K562 (cell line): ENCODE measurements at regions not wholly inside any gene's neighbourhood (a gene's known extent, or its start where the extent isn't known, plus 50 kb on each side); places are given as distances from the start of the nearest gene placed in this dataset.

Experiments
- ATAC-seq: fragments of 200-7000 bp; cut with Tn5 transposase; 3 replicates; pipeline ENCODE4 v1.9.1; 2020; ENCODE audit warnings: moderate library complexity
- BruUV-seq: library from RNA; stranded (reverse); fragments of 400-500 nt; replicated peaks from 2 replicates; lab custom pipeline; 2021; lab: Mats Ljungman, UMichigan
- CTCF ChIA-PET: fragments of 300-600 bp; formaldehyde crosslinking; extraction: SDS; loops from one replicate; lab custom pipeline; 2021; ENCODE audit warnings: low intra/inter-chr PET ratio; lab: Yijun Ruan, JAX
- POLR2A ChIA-PET: fragments of 300-600, 350-650 bp; sonication (Branson Sonifier 250); formaldehyde crosslinking; extraction: SDS; loops from one replicate; lab custom pipeline; 2021; ENCODE audit warnings: antibody characterized with exemption, inconsistent platforms; lab: Yijun Ruan, JAX
- DNase-seq, 4 experiments: peaks; one replicate each; pipeline versions ENCODE4 v3.0.0 to v3.0.0-alpha.2; 2011 to 2018; ENCODE audit warnings: low spot score in 3 of 4, mixed read lengths in 3 of 4; ENCODE audit errors: extremely low read depth in 1 of 4
- FAIRE-seq: peaks from 2 replicates; lab custom pipeline; 2011; peaks lifted over from hg19 to GRCh38; lab: Jason Lieb, UNC
- H2AFZ ChIP-seq: 2 replicates; pipeline ENCODE4 v1.6.0; 2011; ENCODE audit warnings: low read depth, low read length, control low read depth, inconsistent platforms
- H3K27ac ChIP-seq: fragments of 200-600 bp; 3 replicates; pipeline ENCODE4 v1.8.0; 2011; ENCODE audit warnings: low read depth, mild to moderate bottlenecking, control low read depth, inconsistent platforms, low read length, moderate library complexity, mixed read lengths; ENCODE audit errors: extremely low read depth
- H3K27me3 ChIP-seq, 2 experiments: fragments of 300-600 bp in 1 of 2; 2 replicates in 1 of 2; 3 replicates in 1 of 2; pipeline versions ENCODE4 v1.6.0 to v1.8.0; 2011; ENCODE audit warnings: inconsistent platforms in 2 of 2, low read length in 2 of 2, mild to moderate bottlenecking in 1 of 2, mixed read lengths in 1 of 2, moderate library complexity in 1 of 2; ENCODE audit not compliant: control insufficient read depth in 2 of 2, insufficient read depth in 2 of 2
- H3K36me3 ChIP-seq: fragments of 300-600 bp; 3 replicates; pipeline ENCODE4 v1.8.0; 2011; ENCODE audit warnings: mild to moderate bottlenecking, low read length, inconsistent platforms; ENCODE audit not compliant: control insufficient read depth, insufficient read depth
- H3K4me1 ChIP-seq, 2 experiments: fragments of 200-600 bp in 1 of 2; replicated peaks in 1 of 2; 2 replicates in 1 of 2; 3 replicates in 1 of 2; pipeline versions ENCODE4 v1.5.1 to v1.8.0; 2011; ENCODE audit warnings: inconsistent platforms in 2 of 2, low read length in 2 of 2, mild to moderate bottlenecking in 1 of 2, mixed read lengths in 1 of 2, moderate library complexity in 1 of 2; ENCODE audit not compliant: control insufficient read depth in 2 of 2, insufficient read depth in 2 of 2
- H3K4me2 ChIP-seq: 2 replicates; pipeline ENCODE4 v1.6.1; 2011; ENCODE audit warnings: low read length, control low read depth, inconsistent platforms, mixed read lengths; ENCODE audit not compliant: insufficient read depth
- H3K4me3 ChIP-seq: fragments of 200-600 bp; sonication (generic), shearing (Covaris generic); 2 replicates; pipeline ENCODE4 v1.5.1; 2016; ENCODE audit warnings: control low read depth, inconsistent platforms
- H3K79me2 ChIP-seq: fragments of 200-600 bp; 3 replicates; pipeline ENCODE4 v1.8.0; 2011; ENCODE audit warnings: low read length, inconsistent platforms; ENCODE audit not compliant: control insufficient read depth, insufficient read depth
- H3K9ac ChIP-seq, 2 experiments: 2 replicates each; pipeline versions ENCODE4 v1.6.0 to v1.6.1; 2011; ENCODE audit warnings: low read depth in 2 of 2, low read length in 2 of 2, control low read depth in 1 of 2, inconsistent platforms in 1 of 2, mild to moderate bottlenecking in 1 of 2, mixed read lengths in 1 of 2; ENCODE audit not compliant: insufficient read depth in 1 of 2
- H3K9me1 ChIP-seq: one replicate; pipeline ENCODE4 v1.6.0; 2011; ENCODE audit warnings: inconsistent platforms, mild to moderate bottlenecking, low read length, moderate library complexity; ENCODE audit not compliant: control insufficient read depth, insufficient read depth
- H3K9me3 ChIP-seq: replicated peaks from 2 replicates; pipeline ENCODE4 v1.5.1; 2011; ENCODE audit warnings: low read depth, low read length, inconsistent platforms; ENCODE audit not compliant: control insufficient read depth, insufficient read depth
- H4K20me1 ChIP-seq: replicated peaks from 2 replicates; pipeline ENCODE4 v1.6.1; 2011; ENCODE audit warnings: low read length, inconsistent platforms, mixed read lengths; ENCODE audit not compliant: control insufficient read depth, insufficient read depth
- CREM ChIP-seq: IDR thresholded peaks from 2 replicates; pipeline ENCODE4 v1.6.1; 2014; ENCODE audit warnings: antibody characterized with exemption, low read depth
- E2F4 ChIP-seq: sonication (generic); formaldehyde crosslinking; IDR thresholded peaks from 2 replicates; pipeline ENCODE4 v1.8.0; 2022; ENCODE audit warnings: mild to moderate bottlenecking, low read depth, missing genetic modification reagents
- FOXK2 ChIP-seq, 2 experiments: fragments of 450-650 bp; IDR thresholded peaks in 1 of 2; conservative IDR thresholded peaks in 1 of 2; 2 replicates each; pipeline ENCODE4 v1.6.1; 2016; ENCODE audit warnings: low read depth in 2 of 2, mild to moderate bottlenecking in 1 of 2
- IRF1 ChIP-seq: sonication (generic); formaldehyde crosslinking; IDR thresholded peaks from 2 replicates; pipeline ENCODE4 v1.8.0; 2022; ENCODE audit warnings: missing genetic modification reagents, mild to moderate bottlenecking, borderline replicate concordance
- KDM1A ChIP-seq, 2 experiments: fragments of 450-650 bp; IDR thresholded peaks; 2 replicates each; pipeline ENCODE4 v1.6.1; 2016; ENCODE audit warnings: mild to moderate bottlenecking in 2 of 2
- L3MBTL2 ChIP-seq: fragments of 450-650 bp; IDR thresholded peaks from 2 replicates; pipeline ENCODE4 v1.6.1; 2016; ENCODE audit warnings: mild to moderate bottlenecking, moderate library complexity
- NFYB ChIP-seq: IDR thresholded peaks from 2 replicates; pipeline ENCODE4 v1.6.1; 2011; ENCODE audit warnings: mild to moderate bottlenecking, moderate library complexity; ENCODE audit not compliant: insufficient read length; ENCODE audit errors: extremely low read depth
- U2AF2 ChIP-seq: fragments of 200-400 bp; formaldehyde crosslinking; optimal IDR thresholded peaks from 2 replicates; pipeline ENCODE3; 2017; ENCODE audit warnings: low read depth, mild to moderate bottlenecking, low read length
- ZFP30 ChIP-seq: fragments of 250-450 bp; sonication (Bioruptor Pico); IDR thresholded peaks from 2 replicates; pipeline ENCODE4 v1.8.0; 2022; ENCODE audit warnings: moderate library complexity, mild to moderate bottlenecking, inconsistent platforms, borderline replicate concordance
- ZNF512 ChIP-seq: IDR thresholded peaks from 2 replicates; pipeline ENCODE4 v1.6.1; 2016; ENCODE audit warnings: missing genetic modification characterization, missing compliant biosample characterization
- ZNF644 ChIP-seq: fragments of 200-800 bp; sonication (Bioruptor generic); IDR thresholded peaks from 2 replicates; pipeline ENCODE4 v1.6.1; 2016; ENCODE audit warnings: low read depth, missing genetic modification characterization, missing compliant biosample characterization
- ZNF668 ChIP-seq: fragments of 250-450 bp; sonication (Bioruptor Pico); IDR thresholded peaks from 2 replicates; pipeline ENCODE4 v1.8.0; 2022; ENCODE audit warnings: mild to moderate bottlenecking, inconsistent platforms
- WGBS: fragments of 100-300 bp; shearing (Covaris generic); methylation state at CpG from one replicate; pipeline ENCODE4 v1.1.6; 2016; ENCODE audit warnings: low coverage, mixed read lengths; ENCODE audit not compliant: insufficient coverage; ENCODE audit errors: missing lambda C conversion rate; 5-methylcytosine and 5-hydroxymethylcytosine counted together
- in situ Hi-C: fragments of 300-500 bp; cut with MboI; formaldehyde crosslinking; loops from 4 replicates; pipeline ENCODE4 v1.15.0; 2018; ENCODE audit warnings: inconsistent platforms, mixed read lengths
- intact Hi-C: fragments of 100-400 bp; cut with micrococcal nuclease; formaldehyde crosslinking; loops from 2 replicates; pipeline ENCODE4 v1.14.2; 2022

DNA sequence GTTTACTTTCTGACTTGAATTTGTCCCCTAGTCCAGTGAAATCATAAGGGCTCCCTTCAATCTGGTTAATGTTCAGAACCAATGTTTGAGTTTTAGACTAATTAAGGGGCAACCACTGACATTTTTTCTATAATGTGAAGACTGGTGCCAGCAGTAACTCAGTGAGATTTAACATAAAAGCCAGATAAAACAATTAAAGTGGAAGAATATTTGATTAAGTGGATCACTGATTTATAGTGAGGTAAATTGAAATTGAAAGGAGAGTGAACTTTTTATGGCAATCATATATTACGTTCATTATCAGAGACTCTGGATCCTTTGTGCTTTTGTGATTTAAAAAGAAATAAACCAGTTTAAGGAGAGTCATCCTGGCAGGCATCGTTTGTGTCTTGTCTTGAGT is 246.8 kb downstream of the GATA3 start (continued):
- no peak for TF ChIP-seq ZNF512 (tag)
- TF ChIP-seq ZNF668 (CRISPR knock-in tag): no peak
- TF ChIP-seq CREM: no peak
- TF ChIP-seq NFYB: no peak
- TF ChIP-seq KDM1A (IDR thresholded peaks at IDR 0.05): no peak

DNA sequence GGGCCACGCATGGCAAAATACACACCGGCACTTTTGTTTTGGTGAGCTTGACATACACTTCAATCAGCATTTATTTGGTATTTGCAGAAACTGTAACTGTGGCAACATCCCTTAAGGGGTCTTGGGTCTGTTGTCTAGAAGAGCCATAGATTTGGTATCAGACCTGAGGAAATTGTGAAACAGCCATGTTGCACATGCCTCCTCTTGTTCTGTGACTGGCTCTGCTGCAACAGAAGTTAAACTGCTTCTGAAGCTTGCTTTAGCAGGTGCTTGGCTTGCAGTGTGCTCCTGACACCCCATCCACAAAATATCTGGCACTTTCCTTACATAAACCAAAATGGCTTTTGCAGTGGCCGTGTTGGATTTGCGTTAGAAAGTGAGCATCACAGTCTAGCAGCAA is 247.3 kb downstream of the GATA3 start:
- no peak for FAIRE-seq
- POLR2A ChIA-PET: interaction anchor here (0.6 kb wide), 1 partner anchor 41 kb away, joined by 3 read pairs; no protein-coding TSS in a partner anchor
- no peak overlapping the region for H2AFZ ChIP-seq
- H3K4me1 ChIP-seq: no peaks in the 10 kb centered on the region
- H4K20me1 ChIP-seq: no peaks in the 10 kb centered on the region
- no peak for ATAC-seq
- BruUV-seq: no TSS peak
- in situ Hi-C loops (no loop called here), intact Hi-C loops (no loop called here)
- no peaks in the 10 kb centered on the region for H3K9me3 ChIP-seq
- CTCF ChIA-PET: no interaction called here
- no peaks in the 10 kb centered on the region for H3K79me2 ChIP-seq
- WGBS: 0% methylated on average over 4 of the region's 4 CpGs
- no peak overlapping the region for H3K4me3 ChIP-seq
- DNase-seq: no peak
- no peak overlapping the region for H3K4me2 ChIP-seq
- H3K9ac ChIP-seq: no peak overlapping the region
- no peaks in the 10 kb centered on the region for H3K36me3 ChIP-seq
- no peaks in the 10 kb centered on the region for H3K9me1 ChIP-seq
- H3K27ac ChIP-seq: no peak overlapping the region
- H3K27me3 ChIP-seq: peaks cover 5 to 14% of the 10 kb centered on the region in 2 experiments; a peak in 3 of 5 replicates
- TF ChIP-seq IRF1 (CRISPR knock-in tag) (no peak), L3MBTL2 (no peak), E2F4 (CRISPR knock-in tag) (no peak), ZNF644 (no peak), FOXK2 (conservative IDR thresholded peaks at IDR 0.05 in 1 of 2, IDR thresholded peaks at IDR 0.05 in 1 of 2; ENCODE audit: low read depth in 2 of 2) (no peak), ZFP30 (CRISPR knock-in tag) (no peak), U2AF2 (no peak)
